ENCODE measurements at regions not wholly inside any gene's neighbourhood (a gene's known extent, or its start where the extent isn't known, plus 50 kb on each side); places are given as distances from the start of the nearest gene placed in this dataset.

DNA sequence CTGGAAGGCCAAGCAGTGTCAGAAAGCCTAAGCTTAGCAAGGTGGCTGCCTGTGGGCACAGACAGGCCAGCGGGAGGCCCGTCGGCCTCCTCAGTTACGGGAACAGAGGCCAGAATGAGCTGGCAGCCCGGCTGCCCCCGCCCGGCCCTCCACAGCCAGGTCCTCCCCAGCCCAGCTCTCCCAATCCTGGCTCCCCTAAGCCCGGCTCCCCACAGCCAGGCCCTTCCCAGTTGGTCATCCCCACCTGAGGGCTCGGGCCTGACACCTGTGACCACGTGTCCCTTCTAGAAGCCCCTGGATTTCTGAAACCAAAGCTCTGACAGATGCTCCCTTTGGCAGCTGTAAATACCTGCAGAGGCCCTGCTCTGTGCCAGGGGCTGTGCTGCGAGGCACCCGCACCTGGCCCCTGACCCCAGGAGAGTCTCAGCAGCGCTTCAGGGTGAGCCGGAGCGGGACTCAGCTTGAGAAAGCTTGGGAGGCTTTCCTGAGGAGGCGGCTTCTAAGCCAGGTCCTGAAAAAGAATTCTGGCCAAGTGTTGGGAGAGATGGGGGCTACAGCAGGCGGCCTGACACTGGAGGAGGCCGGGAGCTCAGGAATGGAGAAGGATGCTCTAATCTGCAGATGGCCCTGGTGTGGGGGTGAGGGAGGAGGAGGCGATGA lies 80.4 kb upstream of the OLFM1 start:
- Histone ChIP-seq H3K36me3 (ENCODE audit: control insufficient read depth in 3 of 3, insufficient read depth in 3 of 3, low read length in 3 of 3) (no peaks in the 10 kb centered on the region), H3K4me3 (ENCODE audit: low read length in 3 of 3) (no peak overlapping the region), H3K27ac (ENCODE audit: low read depth, low read length) (no peak overlapping the region), H3K9me3 (ENCODE audit: control insufficient read depth in 3 of 3, low read length in 3 of 3) (no peaks in the 10 kb centered on the region), H3K9ac (ENCODE audit: low read depth in 1 of 3, low read length in 3 of 3) (no peak overlapping the region), H3K4me1 (ENCODE audit: control insufficient read depth in 3 of 3, insufficient read depth in 3 of 3, low read length in 3 of 3) (no peaks in the 10 kb centered on the region), H3K27me3 (ENCODE audit: control insufficient read depth in 3 of 3, insufficient read depth in 3 of 3, low read length in 3 of 3) (peaks cover 5 to 17% (median 16%) of the 10 kb centered on the region in 3 donors)

DNA sequence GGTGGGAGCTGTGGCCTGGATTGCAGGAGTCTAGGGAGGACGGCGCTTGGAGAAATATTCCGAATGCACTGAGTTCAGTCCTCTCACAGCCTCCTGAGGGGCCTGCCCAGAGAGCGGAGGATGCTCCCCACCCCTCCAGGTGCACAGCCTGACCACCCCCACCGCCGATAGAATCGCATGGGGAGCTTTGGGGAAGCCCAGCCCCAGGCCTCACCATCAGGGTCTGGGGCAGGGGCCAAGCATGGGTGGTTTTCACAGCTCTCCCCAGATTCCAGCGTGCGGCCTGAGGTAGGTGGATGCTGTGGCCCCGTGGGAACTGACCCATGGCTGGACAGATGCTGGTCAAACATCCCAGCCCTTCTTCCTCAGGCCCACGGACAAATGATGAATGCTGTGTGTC lies 79.9 kb upstream of the OLFM1 start:
- Histone ChIP-seq H3K4me1 (ENCODE audit: control insufficient read depth in 3 of 3, insufficient read depth in 3 of 3, low read length in 3 of 3) (no peaks in the 10 kb centered on the region), H3K27ac (ENCODE audit: low read depth, low read length) (no peak overlapping the region), H3K36me3 (ENCODE audit: control insufficient read depth in 3 of 3, insufficient read depth in 3 of 3, low read length in 3 of 3) (no peaks in the 10 kb centered on the region), H3K9me3 (ENCODE audit: control insufficient read depth in 3 of 3, low read length in 3 of 3) (no peaks in the 10 kb centered on the region), H3K4me3 (ENCODE audit: low read length in 3 of 3) (no peak overlapping the region), H3K9ac (ENCODE audit: low read depth in 1 of 3, low read length in 3 of 3) (no peak overlapping the region), H3K27me3 (ENCODE audit: control insufficient read depth in 3 of 3, insufficient read depth in 3 of 3, low read length in 3 of 3) (peaks cover 8 to 20% (median 15%) of the 10 kb centered on the region in 3 donors)

DNA sequence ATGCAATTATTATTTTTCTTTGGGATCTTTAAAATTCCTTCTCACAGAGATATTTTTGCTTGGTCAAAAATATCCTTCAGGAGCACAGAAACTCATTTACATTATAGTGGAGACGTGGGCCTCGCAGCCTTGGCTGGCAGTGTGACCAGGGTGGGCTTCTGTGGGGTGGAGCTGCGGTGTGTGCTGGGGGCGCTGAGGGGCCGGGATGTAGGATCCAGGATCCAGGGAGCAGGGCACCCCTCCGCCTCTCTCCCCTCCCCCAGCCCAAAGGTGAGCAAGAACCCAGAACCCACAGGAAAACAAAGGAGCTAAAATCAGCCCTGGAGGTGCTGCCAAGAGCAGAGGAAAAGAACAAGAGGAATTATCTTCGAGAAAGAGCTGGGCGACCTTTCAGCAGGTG lies 79.1 kb upstream of the OLFM1 start:
- no peak overlapping the region for H3K27ac ChIP-seq (ENCODE audit: low read depth, low read length)
- H3K36me3 ChIP-seq (ENCODE audit: control insufficient read depth in 3 of 3, insufficient read depth in 3 of 3, low read length in 3 of 3), result no peaks in the 10 kb centered on the region
- H3K4me1 ChIP-seq (ENCODE audit: control insufficient read depth in 3 of 3, insufficient read depth in 3 of 3, low read length in 3 of 3), result no peaks in the 10 kb centered on the region
- H3K9ac ChIP-seq (ENCODE audit: low read depth in 1 of 3, low read length in 3 of 3), result no peak overlapping the region
- H3K9me3 ChIP-seq (ENCODE audit: control insufficient read depth in 3 of 3, low read length in 3 of 3), result no peaks in the 10 kb centered on the region
- H3K4me3 ChIP-seq (ENCODE audit: low read length in 3 of 3), result no peak overlapping the region
- H3K27me3 ChIP-seq (ENCODE audit: control insufficient read depth in 3 of 3, insufficient read depth in 3 of 3, low read length in 3 of 3), result peaks cover 11 to 27% (median 21%) of the 10 kb centered on the region in 3 donors

DNA sequence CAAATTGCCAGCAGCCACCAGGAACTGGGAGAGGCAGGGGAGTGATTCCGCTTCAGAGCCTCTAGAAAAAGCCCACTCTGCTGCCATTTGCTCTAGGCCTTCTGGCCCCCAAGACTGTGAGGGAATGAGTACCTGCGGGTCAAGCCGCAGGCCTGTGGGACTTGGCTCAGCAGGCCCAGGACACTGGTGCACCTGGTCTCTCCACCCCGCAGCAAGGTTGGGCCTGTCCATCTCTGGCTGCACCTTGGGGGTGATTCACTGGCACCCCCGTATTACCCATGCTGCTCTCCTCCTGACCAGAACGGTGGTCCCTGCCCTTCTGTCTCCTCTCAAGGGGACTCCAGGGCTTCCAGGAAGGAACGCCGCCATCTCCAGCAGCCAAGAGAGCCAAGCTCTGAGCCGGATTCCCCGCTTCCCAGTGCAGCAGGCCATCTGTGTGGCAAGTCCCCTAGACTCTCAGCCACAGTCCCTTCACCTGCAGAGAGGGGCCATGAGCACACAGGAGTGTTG lies 78.4 kb upstream of the OLFM1 start:
- Histone ChIP-seq H3K27ac (ENCODE audit: low read depth, low read length) (no peak overlapping the region), H3K4me1 (ENCODE audit: control insufficient read depth in 3 of 3, insufficient read depth in 3 of 3, low read length in 3 of 3) (no peaks in the 10 kb centered on the region), H3K9me3 (ENCODE audit: control insufficient read depth in 3 of 3, low read length in 3 of 3) (no peaks in the 10 kb centered on the region), H3K36me3 (ENCODE audit: control insufficient read depth in 3 of 3, insufficient read depth in 3 of 3, low read length in 3 of 3) (no peaks in the 10 kb centered on the region), H3K9ac (ENCODE audit: low read depth in 1 of 3, low read length in 3 of 3) (no peak overlapping the region), H3K27me3 (ENCODE audit: control insufficient read depth in 3 of 3, insufficient read depth in 3 of 3, low read length in 3 of 3) (peaks cover 11 to 29% (median 20%) of the 10 kb centered on the region in 3 donors), H3K4me3 (ENCODE audit: low read length in 3 of 3) (no peak overlapping the region)

DNA sequence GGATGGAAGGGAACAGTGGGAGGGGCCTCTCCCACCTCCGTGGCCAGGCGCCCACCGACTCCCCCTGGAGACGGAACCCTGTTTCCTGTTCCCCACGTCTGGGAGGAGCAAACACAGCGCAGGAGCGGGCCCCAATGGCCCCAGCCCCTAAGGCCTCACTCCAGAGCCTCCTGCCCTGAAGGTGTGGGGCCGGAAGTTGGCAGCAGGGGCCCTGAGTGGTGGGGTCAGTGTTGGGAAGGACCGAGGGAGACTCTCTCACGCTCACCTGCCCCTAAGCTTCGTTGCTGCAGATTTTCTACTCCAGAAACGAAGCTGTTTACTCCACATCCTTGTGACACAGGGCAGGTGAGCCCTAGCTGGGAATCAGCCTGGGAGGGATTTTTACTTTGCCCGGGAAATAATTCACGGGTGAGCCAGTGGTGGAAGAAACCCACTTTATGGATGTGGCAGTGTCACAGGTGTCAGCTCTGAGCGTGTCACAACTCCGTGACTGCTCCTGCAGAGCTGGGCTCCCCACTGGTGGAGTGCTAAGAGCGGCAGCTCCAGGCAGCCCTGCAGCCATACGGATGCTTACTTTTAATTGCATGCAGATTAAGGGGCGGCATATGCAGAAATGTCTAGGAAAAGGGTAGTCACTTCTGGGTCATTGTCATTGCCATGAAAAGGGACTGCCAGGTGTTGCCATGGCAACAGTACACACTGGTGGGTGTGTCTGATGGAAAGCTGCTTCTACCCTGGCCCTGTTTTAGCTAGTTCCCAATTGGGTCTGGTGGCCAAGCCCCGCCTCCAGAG lies 77.5 kb upstream of the OLFM1 start:
- H3K27ac ChIP-seq (ENCODE audit: low read depth, low read length), result no peak overlapping the region
- H3K36me3 ChIP-seq (ENCODE audit: control insufficient read depth in 3 of 3, insufficient read depth in 3 of 3, low read length in 3 of 3), result no peaks in the 10 kb centered on the region
- no peak overlapping the region for H3K4me3 ChIP-seq (ENCODE audit: low read length in 3 of 3)
- H3K27me3 ChIP-seq (ENCODE audit: control insufficient read depth in 3 of 3, insufficient read depth in 3 of 3, low read length in 3 of 3), result peaks cover 19 to 37% (median 20%) of the 10 kb centered on the region in 3 donors
- H3K9me3 ChIP-seq (ENCODE audit: control insufficient read depth in 3 of 3, low read length in 3 of 3), result no peaks in the 10 kb centered on the region
- no peaks in the 10 kb centered on the region for H3K4me1 ChIP-seq (ENCODE audit: control insufficient read depth in 3 of 3, insufficient read depth in 3 of 3, low read length in 3 of 3)
- H3K9ac ChIP-seq (ENCODE audit: low read depth in 1 of 3, low read length in 3 of 3), result no peak overlapping the region

DNA sequence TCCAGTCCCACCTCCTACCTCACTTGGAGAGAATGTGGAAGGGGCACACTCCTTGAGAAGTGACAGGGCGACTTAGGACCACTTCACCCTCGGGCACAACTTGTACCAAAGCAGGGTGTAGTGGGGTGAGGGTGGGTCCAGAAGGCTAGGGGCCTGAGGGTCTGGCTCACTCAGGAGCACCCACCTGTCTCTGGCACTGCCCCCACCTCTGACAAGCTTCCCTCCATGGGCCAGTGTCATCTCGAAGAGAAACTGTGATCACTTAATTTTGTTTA lies 76.9 kb upstream of the OLFM1 start:
- H3K9me3 ChIP-seq (ENCODE audit: control insufficient read depth in 3 of 3, low read length in 3 of 3), result no peaks in the 10 kb centered on the region
- H3K4me3 ChIP-seq (ENCODE audit: low read length in 3 of 3), result no peak overlapping the region
- no peak overlapping the region for H3K9ac ChIP-seq (ENCODE audit: low read depth in 1 of 3, low read length in 3 of 3)
- peaks cover 22 to 42% (median 25%) of the 10 kb centered on the region in 3 donors for H3K27me3 ChIP-seq (ENCODE audit: control insufficient read depth in 3 of 3, insufficient read depth in 3 of 3, low read length in 3 of 3)
- no peaks in the 10 kb centered on the region for H3K4me1 ChIP-seq (ENCODE audit: control insufficient read depth in 3 of 3, insufficient read depth in 3 of 3, low read length in 3 of 3)
- H3K36me3 ChIP-seq (ENCODE audit: control insufficient read depth in 3 of 3, insufficient read depth in 3 of 3, low read length in 3 of 3), result no peaks in the 10 kb centered on the region
- no peak overlapping the region for H3K27ac ChIP-seq (ENCODE audit: low read depth, low read length)

DNA sequence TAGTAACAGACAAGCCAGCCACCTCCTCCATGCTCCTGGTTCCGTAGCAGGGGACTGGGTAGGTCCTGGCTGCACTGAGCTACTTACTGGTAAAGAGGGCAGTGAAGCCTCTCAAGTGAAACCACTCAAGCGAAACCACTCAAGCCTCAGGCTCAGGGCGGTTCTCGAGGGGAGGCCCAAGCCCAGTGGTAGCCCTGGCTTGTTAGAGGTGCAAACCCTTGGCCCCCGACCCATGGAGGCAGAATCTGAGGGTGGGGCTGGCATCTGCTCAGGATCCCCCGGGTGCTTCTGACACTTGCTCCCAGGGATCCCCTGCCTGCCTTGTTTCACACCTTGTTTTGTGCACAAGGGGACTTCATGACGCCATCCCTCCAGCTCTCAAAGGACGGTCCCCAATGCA lies 76.5 kb upstream of the OLFM1 start:
- Histone ChIP-seq H3K4me1 (ENCODE audit: control insufficient read depth in 3 of 3, insufficient read depth in 3 of 3, low read length in 3 of 3) (no peaks in the 10 kb centered on the region), H3K9me3 (ENCODE audit: control insufficient read depth in 3 of 3, low read length in 3 of 3) (no peaks in the 10 kb centered on the region), H3K9ac (ENCODE audit: low read depth in 1 of 3, low read length in 3 of 3) (no peak overlapping the region), H3K27me3 (ENCODE audit: control insufficient read depth in 3 of 3, insufficient read depth in 3 of 3, low read length in 3 of 3) (peaks cover 22 to 46% (median 29%) of the 10 kb centered on the region in 3 donors), H3K27ac (ENCODE audit: low read depth, low read length) (no peak overlapping the region), H3K36me3 (ENCODE audit: control insufficient read depth in 3 of 3, insufficient read depth in 3 of 3, low read length in 3 of 3) (no peaks in the 10 kb centered on the region), H3K4me3 (ENCODE audit: low read length in 3 of 3) (no peak overlapping the region)

DNA sequence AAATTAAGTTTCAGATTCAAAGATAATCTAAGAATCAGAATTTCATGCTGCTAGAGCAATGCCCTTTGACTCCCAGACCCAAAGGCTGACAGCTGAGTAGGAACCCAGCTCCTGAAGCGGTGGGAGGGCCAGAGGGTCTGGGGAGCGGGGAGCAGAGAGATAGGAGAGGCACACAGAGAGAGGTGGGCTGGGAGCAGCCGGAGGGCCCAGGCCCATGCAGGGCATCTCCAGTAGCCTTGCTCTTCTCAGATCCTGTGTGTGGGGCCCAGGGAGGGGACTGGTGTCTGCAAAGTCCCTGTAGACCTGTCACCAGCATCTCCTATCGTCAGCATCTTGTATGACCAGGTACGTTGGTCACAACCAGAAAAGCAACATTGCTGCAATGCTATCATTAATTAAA lies 75.3 kb upstream of the OLFM1 start:
- Histone ChIP-seq H3K27me3 (ENCODE audit: control insufficient read depth in 3 of 3, insufficient read depth in 3 of 3, low read length in 3 of 3) (peaks cover 22 to 48% (median 36%) of the 10 kb centered on the region in 3 donors), H3K4me1 (ENCODE audit: control insufficient read depth in 3 of 3, insufficient read depth in 3 of 3, low read length in 3 of 3) (no peaks in the 10 kb centered on the region), H3K9ac (ENCODE audit: low read depth in 1 of 3, low read length in 3 of 3) (no peak overlapping the region), H3K27ac (ENCODE audit: low read depth, low read length) (no peak overlapping the region), H3K4me3 (ENCODE audit: low read length in 3 of 3) (no peak overlapping the region), H3K9me3 (ENCODE audit: control insufficient read depth in 3 of 3, low read length in 3 of 3) (no peaks in the 10 kb centered on the region), H3K36me3 (ENCODE audit: control insufficient read depth in 3 of 3, insufficient read depth in 3 of 3, low read length in 3 of 3) (no peaks in the 10 kb centered on the region)

DNA sequence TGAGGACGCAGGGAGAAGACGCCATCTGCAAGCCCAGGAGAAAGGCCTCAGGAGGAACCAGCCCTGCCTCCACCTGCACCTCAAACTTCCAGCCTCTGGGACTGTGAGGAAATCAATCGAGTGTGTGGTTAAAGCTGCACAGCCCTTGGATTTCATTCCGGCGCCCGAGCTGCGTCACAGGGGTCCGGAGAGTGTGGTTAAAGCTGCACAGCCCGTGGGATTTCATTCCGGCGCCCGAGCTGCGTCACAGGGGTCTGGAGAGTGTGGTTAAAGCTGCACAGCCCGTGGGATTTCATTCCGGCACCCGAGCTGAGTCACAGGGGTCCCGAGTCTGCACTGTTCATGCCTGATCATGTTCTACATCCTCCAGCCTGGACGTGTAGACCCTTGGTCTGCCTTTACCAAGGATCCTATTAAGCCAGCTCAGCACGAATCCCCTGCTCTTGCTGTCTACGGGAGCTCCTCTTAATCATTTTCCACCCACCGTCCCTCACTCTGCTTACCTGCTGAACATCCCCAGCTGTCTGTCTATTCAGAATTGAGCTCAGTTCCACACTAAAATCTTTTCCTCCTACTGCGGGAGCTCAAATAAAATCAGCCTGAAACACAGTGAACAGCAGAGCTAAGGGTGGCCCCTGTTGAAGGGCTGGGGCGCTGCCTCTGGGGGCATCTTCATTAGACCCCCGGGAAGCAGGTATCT lies 73.0 kb upstream of the OLFM1 start:
- Histone ChIP-seq H3K9me3 (ENCODE audit: control insufficient read depth in 3 of 3, low read length in 3 of 3) (no peaks in the 10 kb centered on the region), H3K27me3 (ENCODE audit: control insufficient read depth in 3 of 3, insufficient read depth in 3 of 3, low read length in 3 of 3) (peaks cover 22 to 47% (median 37%) of the 10 kb centered on the region in 3 donors), H3K9ac (ENCODE audit: low read depth in 1 of 3, low read length in 3 of 3) (no peak overlapping the region), H3K36me3 (ENCODE audit: control insufficient read depth in 3 of 3, insufficient read depth in 3 of 3, low read length in 3 of 3) (no peaks in the 10 kb centered on the region), H3K27ac (ENCODE audit: low read depth, low read length) (no peak overlapping the region), H3K4me1 (ENCODE audit: control insufficient read depth in 3 of 3, insufficient read depth in 3 of 3, low read length in 3 of 3) (no peaks in the 10 kb centered on the region), H3K4me3 (ENCODE audit: low read length in 3 of 3) (no peak overlapping the region)

DNA sequence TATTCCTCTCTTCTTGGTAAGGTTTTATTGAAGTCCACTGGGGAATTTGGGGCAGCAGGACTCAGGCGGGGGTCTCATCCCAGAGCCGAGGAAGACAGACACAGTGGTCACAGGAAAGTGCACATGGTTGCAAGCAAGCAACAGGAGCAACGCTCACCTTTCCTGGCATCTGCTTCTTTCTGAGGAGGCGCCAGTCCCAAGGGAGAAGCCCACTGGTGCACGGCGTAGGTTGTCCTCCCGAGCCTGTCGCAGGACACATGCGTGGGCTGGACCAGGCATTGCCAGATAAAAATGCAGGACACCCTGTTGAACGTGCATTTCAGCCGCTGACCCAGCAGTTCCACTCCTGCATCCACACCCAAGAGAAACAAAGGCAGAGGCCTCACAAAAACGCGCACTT lies 72.4 kb upstream of the OLFM1 start:
- Histone ChIP-seq H3K36me3 (ENCODE audit: control insufficient read depth in 3 of 3, insufficient read depth in 3 of 3, low read length in 3 of 3) (no peaks in the 10 kb centered on the region), H3K27ac (ENCODE audit: low read depth, low read length) (no peak overlapping the region), H3K9me3 (ENCODE audit: control insufficient read depth in 3 of 3, low read length in 3 of 3) (no peaks in the 10 kb centered on the region), H3K9ac (ENCODE audit: low read depth in 1 of 3, low read length in 3 of 3) (no peak overlapping the region), H3K4me3 (ENCODE audit: low read length in 3 of 3) (no peak overlapping the region), H3K4me1 (ENCODE audit: control insufficient read depth in 3 of 3, insufficient read depth in 3 of 3, low read length in 3 of 3) (no peaks in the 10 kb centered on the region), H3K27me3 (ENCODE audit: control insufficient read depth in 3 of 3, insufficient read depth in 3 of 3, low read length in 3 of 3) (peaks cover 23 to 51% (median 40%) of the 10 kb centered on the region in 3 donors)

All from skeletal muscle tissue (tissue), 3 donors.